ENCODE measurements at regions not wholly inside any gene's neighbourhood (a gene's known extent, or its start where the extent isn't known, plus 50 kb on each side); places are given as distances from the start of the nearest gene placed in this dataset.

DNA sequence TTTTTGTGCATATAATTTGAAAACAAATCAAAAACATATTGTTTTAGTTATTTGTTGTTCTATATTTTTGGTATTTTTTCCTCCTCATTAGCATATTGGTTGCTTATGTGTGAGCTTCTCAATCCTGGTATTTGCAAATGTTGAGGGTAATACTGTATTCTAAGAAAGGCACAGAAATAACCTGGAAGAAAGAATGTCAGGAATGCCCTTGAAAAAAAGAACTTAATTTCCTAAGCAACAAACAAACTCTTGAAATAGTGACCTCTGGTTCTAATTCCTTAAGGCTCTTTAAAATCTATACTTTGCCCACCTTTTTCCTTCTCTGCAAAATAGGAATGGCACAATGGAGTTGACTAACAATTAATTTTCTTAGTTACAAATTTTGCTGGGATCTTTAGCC is 117.5 kb downstream of the HMHB1 start:
- intact Hi-C loops (cut with DNase I): no loop called here
- H3K9me3 ChIP-seq (ENCODE audit: control insufficient read depth, low read length): no peaks in the 10 kb centered on the region
- no peak overlapping the region for H3K27ac ChIP-seq (ENCODE audit: low read length)
- H3K4me1 ChIP-seq (ENCODE audit: control insufficient read depth, insufficient read depth, low read length): no peaks in the 10 kb centered on the region
- H3K4me3 ChIP-seq (ENCODE audit: low read length): no peak overlapping the region
- DNase-seq (no peak), ATAC-seq (no peak)
- no peaks in the 10 kb centered on the region for H3K27me3 ChIP-seq (ENCODE audit: control insufficient read depth, insufficient read depth)

DNA sequence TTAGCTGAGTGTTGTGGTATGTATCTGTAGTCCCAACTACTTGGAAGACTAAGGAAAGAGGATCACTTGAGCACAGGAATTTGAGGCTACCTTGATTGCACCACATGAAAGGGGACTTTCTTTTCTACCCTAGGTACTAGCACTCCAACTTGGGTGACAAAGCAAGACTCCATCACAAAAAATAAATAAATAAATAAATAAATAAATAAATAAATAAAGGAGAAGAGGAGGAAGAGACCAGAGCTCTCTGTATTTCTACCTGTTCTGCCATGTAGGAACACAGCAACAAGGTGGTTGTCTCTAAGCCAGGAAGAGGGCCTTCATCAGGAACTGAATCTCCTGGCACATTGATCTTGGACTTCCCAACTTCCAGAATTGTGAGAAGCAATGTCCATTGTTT is 118.6 kb downstream of the HMHB1 start:
- intact Hi-C loops (cut with DNase I): no loop called here
- H3K4me1 ChIP-seq (ENCODE audit: control insufficient read depth, insufficient read depth, low read length): no peaks in the 10 kb centered on the region
- H3K27ac ChIP-seq (ENCODE audit: low read length): no peak overlapping the region
- H3K27me3 ChIP-seq (ENCODE audit: control insufficient read depth, insufficient read depth): no peaks in the 10 kb centered on the region
- DNase-seq: no peak
- H3K9me3 ChIP-seq (ENCODE audit: control insufficient read depth, low read length): no peaks in the 10 kb centered on the region
- ATAC-seq: no peak
- H3K4me3 ChIP-seq (ENCODE audit: low read length): no peak overlapping the region

DNA sequence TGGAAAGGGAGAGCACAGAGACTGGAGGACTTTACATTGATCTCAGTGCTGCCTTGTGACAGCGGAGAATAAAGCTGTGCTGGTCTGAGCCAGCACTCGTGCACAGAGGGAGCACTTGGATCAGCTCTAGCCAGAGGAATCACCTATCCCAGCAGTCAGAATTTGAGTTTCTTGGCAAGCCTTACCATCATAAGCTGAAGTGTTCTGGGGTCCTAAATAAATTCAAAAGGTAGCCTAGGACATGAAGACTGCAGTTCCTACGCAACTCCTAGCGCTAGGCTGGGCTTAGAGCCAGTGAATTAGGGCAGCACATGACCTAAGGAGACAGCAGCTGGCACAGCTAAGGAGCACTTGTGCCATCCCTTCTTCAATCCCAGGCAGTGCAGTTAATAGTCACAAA is 119.5 kb downstream of the HMHB1 start:
- 69% methylated on average over 4 of the region's 4 CpGs for WGBS
- Histone ChIP-seq H3K27me3 (ENCODE audit: control insufficient read depth, insufficient read depth) (no peaks in the 10 kb centered on the region), H3K4me1 (ENCODE audit: control insufficient read depth, insufficient read depth, low read length) (no peaks in the 10 kb centered on the region), H3K27ac (ENCODE audit: low read length) (no peak overlapping the region), H3K4me3 (ENCODE audit: low read length) (no peak overlapping the region), H3K9me3 (ENCODE audit: control insufficient read depth, low read length) (no peaks in the 10 kb centered on the region)
- DNase-seq (peak in 2 of 3 donors; percentile 34 to 46), ATAC-seq (peak; percentile 70 to 83)
- intact Hi-C loops (cut with DNase I): no loop called here

DNA sequence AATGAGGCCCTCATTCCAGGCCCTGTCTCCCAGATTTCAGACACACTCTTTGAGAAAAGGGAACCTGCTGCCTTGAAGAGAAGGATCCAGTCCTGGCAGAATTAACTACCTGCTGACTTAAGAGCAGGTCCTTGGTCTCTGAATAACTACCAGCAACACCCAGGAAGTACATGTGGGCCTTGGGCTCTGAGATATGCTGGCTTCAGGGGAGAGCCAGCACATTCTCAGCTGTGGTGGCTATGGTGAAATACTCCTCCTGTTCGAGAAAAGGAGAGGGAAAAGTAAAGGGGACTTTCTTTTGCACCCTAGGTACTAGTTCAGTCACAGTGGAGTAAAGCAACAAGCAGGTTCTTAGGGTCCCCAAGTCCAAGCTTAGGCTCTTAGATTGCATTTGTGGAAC is 120.0 kb downstream of the HMHB1 start:
- Histone ChIP-seq H3K4me3 (ENCODE audit: low read length) (no peak overlapping the region), H3K4me1 (ENCODE audit: control insufficient read depth, insufficient read depth, low read length) (no peaks in the 10 kb centered on the region), H3K9me3 (ENCODE audit: control insufficient read depth, low read length) (no peaks in the 10 kb centered on the region), H3K27ac (ENCODE audit: low read length) (no peak overlapping the region), H3K27me3 (ENCODE audit: control insufficient read depth, insufficient read depth) (no peaks in the 10 kb centered on the region)
- WGBS: 88% methylated on average over 1 of the region's 1 CpG
- ATAC-seq (no peak), DNase-seq (no peak)
- intact Hi-C loops (cut with DNase I): no loop called here

DNA sequence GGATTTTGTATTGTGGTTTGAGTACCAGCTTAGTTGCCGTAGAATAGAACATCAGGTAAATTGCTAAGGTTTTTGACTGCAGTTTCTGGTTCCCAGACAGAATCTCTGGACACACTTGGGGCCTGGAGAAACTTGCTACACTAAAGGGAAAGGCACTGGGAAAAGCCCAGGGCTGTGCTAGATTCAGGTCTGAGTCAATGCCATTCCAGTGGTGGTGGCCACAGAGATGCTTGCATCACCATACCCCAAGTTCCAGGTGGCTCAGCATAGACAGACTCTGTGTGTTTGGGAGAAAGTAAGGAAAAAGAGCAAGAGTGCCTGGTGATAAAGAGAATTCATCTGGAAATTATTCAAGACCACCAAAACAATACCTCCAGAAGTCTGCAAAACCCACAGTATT is 120.6 kb downstream of the HMHB1 start:
- no peak for DNase-seq
- no peaks in the 10 kb centered on the region for H3K27me3 ChIP-seq (ENCODE audit: control insufficient read depth, insufficient read depth)
- H3K9me3 ChIP-seq (ENCODE audit: control insufficient read depth, low read length): no peaks in the 10 kb centered on the region
- no peak overlapping the region for H3K27ac ChIP-seq (ENCODE audit: low read length)
- H3K4me3 ChIP-seq (ENCODE audit: low read length): no peak overlapping the region
- 100% methylated on average over 1 of the region's 1 CpG for WGBS
- intact Hi-C loops (cut with DNase I): no loop called here
- no peaks in the 10 kb centered on the region for H3K4me1 ChIP-seq (ENCODE audit: control insufficient read depth, insufficient read depth, low read length)
- ATAC-seq: no peak

DNA sequence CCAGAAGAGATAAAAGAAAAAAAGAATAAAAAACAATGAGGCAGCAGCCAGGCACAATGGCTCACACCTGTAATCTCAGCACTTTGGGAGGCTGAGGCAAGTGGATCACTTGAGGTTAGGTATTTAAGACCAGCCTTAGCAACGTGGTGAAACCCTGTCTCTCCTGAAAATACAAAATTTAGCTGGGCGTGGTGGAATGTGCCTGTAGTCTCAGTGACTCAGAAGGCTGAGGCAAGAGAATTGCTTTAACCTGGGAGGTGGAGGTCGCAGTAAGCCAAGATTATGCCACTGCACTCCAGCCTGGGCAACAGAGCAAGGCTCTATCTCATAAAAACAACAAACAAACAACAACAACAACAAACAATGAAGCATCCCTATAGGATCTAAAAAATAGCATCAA is 121.5 kb downstream of the HMHB1 start:
- ATAC-seq (no peak), DNase-seq (no peak)
- no peak overlapping the region for H3K27ac ChIP-seq (ENCODE audit: low read length)
- no peaks in the 10 kb centered on the region for H3K9me3 ChIP-seq (ENCODE audit: control insufficient read depth, low read length)
- no peaks in the 10 kb centered on the region for H3K4me1 ChIP-seq (ENCODE audit: control insufficient read depth, insufficient read depth, low read length)
- 74% methylated on average over 3 of the region's 3 CpGs for WGBS
- no peaks in the 10 kb centered on the region for H3K27me3 ChIP-seq (ENCODE audit: control insufficient read depth, insufficient read depth)
- no peak overlapping the region for H3K4me3 ChIP-seq (ENCODE audit: low read length)
- intact Hi-C loops (cut with DNase I): no loop called here

DNA sequence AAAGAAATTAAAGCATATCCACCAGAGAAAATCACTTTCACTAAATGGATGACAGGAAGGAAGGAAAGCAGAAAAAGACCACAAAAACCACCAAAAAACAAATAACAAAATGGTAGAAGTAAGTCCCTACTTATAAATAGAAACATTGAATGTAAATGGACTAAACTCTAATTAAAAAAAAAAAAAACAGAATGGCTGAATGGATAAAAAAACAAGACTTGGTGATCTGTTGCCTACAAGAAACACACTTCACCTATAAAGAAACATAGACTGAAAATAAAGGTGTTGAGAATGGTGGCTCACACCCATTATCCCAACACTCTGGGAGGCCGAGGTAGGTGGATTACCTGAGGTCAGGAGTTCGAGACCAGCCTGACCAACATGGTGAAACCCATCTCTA is 122.9 kb downstream of the HMHB1 start:
- no peaks in the 10 kb centered on the region for H3K27me3 ChIP-seq (ENCODE audit: control insufficient read depth, insufficient read depth)
- H3K4me3 ChIP-seq (ENCODE audit: low read length): no peak overlapping the region
- no peaks in the 10 kb centered on the region for H3K4me1 ChIP-seq (ENCODE audit: control insufficient read depth, insufficient read depth, low read length)
- WGBS: 76% methylated on average over 2 of the region's 2 CpGs
- H3K9me3 ChIP-seq (ENCODE audit: control insufficient read depth, low read length): no peaks in the 10 kb centered on the region
- ATAC-seq: no peak
- DNase-seq: no peak
- H3K27ac ChIP-seq (ENCODE audit: low read length): no peak overlapping the region
- intact Hi-C loops (cut with DNase I): no loop called here

DNA sequence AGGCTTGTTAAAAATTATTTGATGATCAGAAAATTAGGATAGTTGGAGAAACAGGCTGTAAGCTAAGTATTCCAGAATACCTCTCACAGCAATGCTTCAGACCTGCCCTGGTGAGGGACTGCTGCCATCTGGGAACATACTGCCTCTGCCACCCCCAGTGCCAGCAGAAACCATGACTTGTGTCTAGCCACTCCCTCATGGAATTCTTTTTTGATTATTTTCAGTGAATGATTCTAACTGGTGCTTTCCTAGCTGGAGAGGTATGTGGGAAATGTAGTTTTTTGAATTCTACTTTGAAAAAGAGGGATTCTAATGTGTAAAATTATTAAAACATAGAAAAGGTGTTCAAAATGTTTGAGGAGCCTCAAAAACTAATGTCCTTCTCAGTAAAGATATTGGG is 126.3 kb downstream of the HMHB1 start:
- intact Hi-C loops (cut with DNase I): no loop called here
- ATAC-seq (no peak), DNase-seq (no peak)
- H3K9me3 ChIP-seq (ENCODE audit: control insufficient read depth, low read length): peaks cover 3% of the 10 kb centered on the region
- no peak overlapping the region for H3K27ac ChIP-seq (ENCODE audit: low read length)
- no peaks in the 10 kb centered on the region for H3K4me1 ChIP-seq (ENCODE audit: control insufficient read depth, insufficient read depth, low read length)
- H3K4me3 ChIP-seq (ENCODE audit: low read length): no peak overlapping the region
- H3K27me3 ChIP-seq (ENCODE audit: control insufficient read depth, insufficient read depth): no peaks in the 10 kb centered on the region

DNA sequence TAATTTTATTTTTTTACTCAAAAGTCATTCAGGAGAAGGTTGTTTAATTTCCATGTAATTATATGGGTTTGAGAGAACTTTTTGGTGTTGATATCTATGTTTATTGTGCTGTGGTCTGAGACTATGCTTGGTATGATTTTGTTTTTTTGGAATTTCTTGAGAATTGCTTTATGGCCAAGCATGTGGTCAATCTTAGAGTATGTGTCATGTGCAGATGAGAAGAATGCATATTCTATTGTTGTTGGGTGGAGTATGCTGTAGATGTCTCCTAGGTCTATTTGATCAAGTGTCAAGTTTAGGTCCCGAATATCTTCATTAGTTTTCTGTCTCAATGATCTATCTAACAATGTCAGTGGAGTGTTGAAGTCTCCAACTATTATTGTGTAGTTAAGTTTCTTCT is 134.9 kb downstream of the HMHB1 start:
- WGBS: 82% methylated on average over 1 of the region's 1 CpG
- intact Hi-C loops (cut with DNase I): no loop called here
- Histone ChIP-seq H3K4me1 (ENCODE audit: control insufficient read depth, insufficient read depth, low read length) (no peaks in the 10 kb centered on the region), H3K9me3 (ENCODE audit: control insufficient read depth, low read length) (no peaks in the 10 kb centered on the region), H3K4me3 (ENCODE audit: low read length) (no peak overlapping the region), H3K27ac (ENCODE audit: low read length) (no peak overlapping the region), H3K27me3 (ENCODE audit: control insufficient read depth, insufficient read depth) (no peaks in the 10 kb centered on the region)
- no peak for DNase-seq
- no peak for ATAC-seq

DNA sequence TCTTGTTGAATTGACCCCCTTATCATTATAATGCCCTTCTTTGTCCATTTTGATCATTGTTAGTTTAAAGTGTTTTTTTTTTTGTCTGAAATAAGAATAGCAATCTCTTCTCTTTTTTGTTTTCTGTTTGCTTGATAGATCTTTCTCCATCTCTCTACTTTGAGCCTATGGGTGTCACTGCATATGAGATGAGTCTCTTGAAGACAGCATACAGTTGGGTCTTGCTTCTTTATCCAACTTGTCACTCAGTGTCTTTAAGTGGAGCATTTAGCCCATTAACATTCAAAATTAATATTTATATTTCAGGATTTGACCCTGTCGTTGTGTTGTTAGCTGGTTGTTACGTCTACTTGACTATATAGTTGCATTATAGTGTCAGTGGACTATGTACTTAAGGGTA is 135.4 kb downstream of the HMHB1 start:
- no peak overlapping the region for H3K27ac ChIP-seq (ENCODE audit: low read length)
- intact Hi-C loops (cut with DNase I): no loop called here
- no peaks in the 10 kb centered on the region for H3K9me3 ChIP-seq (ENCODE audit: control insufficient read depth, low read length)
- no peak for DNase-seq
- no peak for ATAC-seq
- no peak overlapping the region for H3K4me3 ChIP-seq (ENCODE audit: low read length)
- no peaks in the 10 kb centered on the region for H3K4me1 ChIP-seq (ENCODE audit: control insufficient read depth, insufficient read depth, low read length)
- WGBS: 93% methylated on average over 2 of the region's 2 CpGs
- H3K27me3 ChIP-seq (ENCODE audit: control insufficient read depth, insufficient read depth): no peaks in the 10 kb centered on the region

DNA sequence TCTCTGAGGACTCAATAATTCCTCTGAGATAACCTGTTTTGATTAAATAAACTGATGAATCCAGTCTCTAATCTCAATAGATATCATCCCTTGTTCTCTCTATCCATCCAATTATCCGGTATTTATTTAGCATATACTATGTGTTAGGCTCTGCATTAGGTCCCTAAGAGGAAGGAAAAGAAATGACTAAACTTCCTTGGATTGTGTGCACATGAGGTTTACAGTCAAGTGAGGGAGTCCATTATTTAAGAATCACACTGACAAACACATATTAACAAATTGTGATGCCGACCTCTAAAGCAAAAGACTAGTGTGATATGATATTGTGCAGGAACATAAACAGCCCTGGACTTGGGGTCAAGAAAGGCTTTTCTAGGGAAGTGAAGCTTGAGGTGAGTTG is 140.8 kb downstream of the HMHB1 start:
- no peaks in the 10 kb centered on the region for H3K27me3 ChIP-seq (ENCODE audit: control insufficient read depth, insufficient read depth)

DNA sequence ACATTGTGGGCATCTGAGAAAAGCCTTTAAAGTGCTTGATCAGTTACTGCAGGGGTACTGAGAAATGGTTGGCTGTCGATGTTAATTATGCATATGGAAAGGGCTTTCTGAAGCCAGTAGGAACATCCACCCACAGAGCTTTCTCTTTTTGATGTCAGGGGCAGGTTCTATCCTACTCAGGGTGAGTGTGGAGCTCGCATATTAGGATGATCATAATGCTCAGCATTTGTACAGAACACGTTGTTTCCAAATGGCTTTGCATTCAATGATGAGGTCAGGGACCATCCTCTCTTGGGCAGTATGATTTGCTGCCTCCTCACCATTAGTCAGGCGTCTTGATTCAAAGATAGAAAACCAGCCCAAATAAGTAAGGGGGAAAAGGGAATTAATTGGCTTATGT is 141.9 kb downstream of the HMHB1 start:
- DNase-seq: no peak
- H3K27me3 ChIP-seq (ENCODE audit: control insufficient read depth, insufficient read depth): no peaks in the 10 kb centered on the region
- no peaks in the 10 kb centered on the region for H3K4me1 ChIP-seq (ENCODE audit: control insufficient read depth, insufficient read depth, low read length)
- H3K9me3 ChIP-seq (ENCODE audit: control insufficient read depth, low read length): no peaks in the 10 kb centered on the region
- H3K27ac ChIP-seq (ENCODE audit: low read length): no peak overlapping the region
- WGBS: 90% methylated on average over 4 of the region's 4 CpGs
- intact Hi-C loops (cut with DNase I): no loop called here
- no peak overlapping the region for H3K4me3 ChIP-seq (ENCODE audit: low read length)
- no peak for ATAC-seq

More for the DNA sequence above, 140.8 kb downstream of the HMHB1 start:
- ATAC-seq (no peak), DNase-seq (no peak)
- 75% methylated on average over 2 of the region's 2 CpGs for WGBS
- Histone ChIP-seq H3K27ac (ENCODE audit: low read length) (no peak overlapping the region), H3K9me3 (ENCODE audit: control insufficient read depth, low read length) (no peaks in the 10 kb centered on the region), H3K4me3 (ENCODE audit: low read length) (no peak overlapping the region), H3K4me1 (ENCODE audit: control insufficient read depth, insufficient read depth, low read length) (no peaks in the 10 kb centered on the region)
- intact Hi-C loops (cut with DNase I): no loop called here

All from right cardiac atrium (tissue), 5 donors.